ENCODE measurements at regions not wholly inside any gene's neighbourhood (a gene's known extent, or its start where the extent isn't known, plus 50 kb on each side); places are given as distances from the start of the nearest gene placed in this dataset.
A peak's percentile ranks its signal among the peaks of the same experiment; 100 is the strongest.

- dilution Hi-C loops (cut with HindIII; ENCODE audit: low sequenced_read_pairs, unreplicated experiment), result no loop called here
- ChIA-PET POLR2A (ENCODE audit: unreplicated experiment) (interaction anchor here (1.2 to 1.4 kb wide), 2 partner anchors 72 to 74 kb away, joined by 3 to 5 read pairs; no protein-coding TSS in a partner anchor), CTCF (interaction anchor here (1.4 kb wide), 1 partner anchor 21 kb away, joined by 3 read pairs; no protein-coding TSS in a partner anchor)
- Histone ChIP-seq H4K5ac (ENCODE audit: low read depth, low read length) (no peak overlapping the region), H2AK9ac (replicated peaks; ENCODE audit: low read depth, low read length, poor library complexity) (peak overlapping the region; percentile 75), H2BK120ac (ENCODE audit: low read depth, low read length) (peak overlapping the region; percentile 83; the same call in 1 of the 2 replicates), H3K9me3 (ENCODE audit: control insufficient read depth, insufficient read depth, low read length) (peaks cover under 1% of the 10 kb centered on the region; the same call in 1 of the 2 replicates), H4K20me1 (ENCODE audit: insufficient read depth, low read length) (no peaks in the 10 kb centered on the region), H4K8ac (ENCODE audit: low read depth in 2 of 2, low read length in 2 of 2) (peak overlapping the region; percentile 1 to 72; a peak in 2 of 4 replicates), H2BK15ac (ENCODE audit: low read depth, low read length) (no peak overlapping the region), H2AK5ac (ENCODE audit: low read depth, low read length) (no peak overlapping the region), H2AFZ (replicated peaks; ENCODE audit: low read length, poor library complexity) (peak overlapping the region; percentile 73), H3K4me3 (ENCODE audit: insufficient read depth, low read depth, low read length) (no peak overlapping the region), H3K4me2 (ENCODE audit: low read depth, low read length) (peak overlapping the region; percentile 3; the same call in 1 of the 2 replicates), H3K23ac (ENCODE audit: low read depth, low read length) (no peak overlapping the region), H4K91ac (ENCODE audit: insufficient read depth, low read depth, low read length) (peak overlapping the region; percentile 43; the same call in 1 of the 2 replicates), H3K4ac (ENCODE audit: low read depth, low read length) (peak overlapping the region; percentile 95; the same call in 1 of the 2 replicates), H3K14ac (replicated peaks; ENCODE audit: low read depth, low read length) (0 out of 2 replicates have a peak overlapping the region, but pooled peaks have one; percentile 59), H3K27ac (ENCODE audit: insufficient read depth, low read length) (peak overlapping the region; percentile 16; the same call in 1 of the 2 replicates), H3K9me1 (ENCODE audit: insufficient read depth, low read length) (no peaks in the 10 kb centered on the region), H3K4me1 (ENCODE audit: control insufficient read depth, insufficient read depth, low read length) (no peaks in the 10 kb centered on the region), H3K9ac (ENCODE audit: low read depth, low read length) (no peak overlapping the region), H3K79me1 (ENCODE audit: low read depth in 1 of 2, low read length in 2 of 2) (no peaks in the 10 kb centered on the region), H2BK5ac (ENCODE audit: low read depth, low read length, poor library complexity, severe bottlenecking) (peak overlapping the region; percentile 95), H3K18ac (ENCODE audit: low read depth, low read length) (0 out of 2 replicates have a peak overlapping the region, but pooled peaks have one; percentile 15), H2BK20ac (ENCODE audit: low read depth, low read length) (peak overlapping the region; percentile 88; the same call in 1 of the 2 replicates), H3K56ac (ENCODE audit: extremely low read depth, insufficient read depth, low read length) (peak overlapping the region; percentile 55; the same call in 1 of the 2 replicates), H3K36me3 (ENCODE audit: control insufficient read depth, insufficient read depth, low read length) (no peaks in the 10 kb centered on the region), H3K27me3 (ENCODE audit: control insufficient read depth, insufficient read depth, low read length) (no peaks in the 10 kb centered on the region)
- intact Hi-C loops (cut with micrococcal nuclease), result no loop called here
- peak; percentile 86 for ATAC-seq (ENCODE audit: low read depth)
- no CpG with 5 or more reads among the region's 7 CpGs for WGBS, 2 experiments (ENCODE audit: extremely low coverage in 2 of 2, insufficient read length in 1 of 2)
- TF ChIP-seq CEBPB (IDR thresholded peaks at IDR 0.05; ENCODE audit: low read depth, low read length) (peak; percentile 69; the same call in 1 of the 2 replicates), BHLHE40 (IDR thresholded peaks at IDR 0.05; ENCODE audit: low read depth, low read length) (peak; percentile 10; the same call in 1 of the 2 replicates), RFX5 (IDR thresholded peaks at IDR 0.05; ENCODE audit: low read depth, low read length) (no peak), FOS (IDR thresholded peaks at IDR 0.05; ENCODE audit: low read depth, low read length) (peak; percentile 36; the same call in 1 of the 2 replicates), MXI1 (IDR thresholded peaks at IDR 0.05; ENCODE audit: borderline replicate concordance, low read depth, low read length) (no peak), MAFK (IDR thresholded peaks at IDR 0.05; ENCODE audit: low read depth, low read length) (no peak)
- no TSS peak for BruUV-seq (replicated peaks)
- in situ Hi-C loops (cut with MboI; ENCODE audit: low sequenced_read_pairs), result no loop called here
- DNase-seq, result peak; percentile 90
These were observed 496.9 kb upstream of the DIPK2B start for GRCh38 chrX:45697591-45697990.

Measured in IMR-90 (cell line).